ENCODE measurements at regions not wholly inside any gene's neighbourhood (a gene's known extent, or its start where the extent isn't known, plus 50 kb on each side); places are given as distances from the start of the nearest gene placed in this dataset.

GRCh38 chr4:187724456-187724855, 271.1 kb upstream of the ZFP42 start:
- TF ChIP-seq, protein P1, sequence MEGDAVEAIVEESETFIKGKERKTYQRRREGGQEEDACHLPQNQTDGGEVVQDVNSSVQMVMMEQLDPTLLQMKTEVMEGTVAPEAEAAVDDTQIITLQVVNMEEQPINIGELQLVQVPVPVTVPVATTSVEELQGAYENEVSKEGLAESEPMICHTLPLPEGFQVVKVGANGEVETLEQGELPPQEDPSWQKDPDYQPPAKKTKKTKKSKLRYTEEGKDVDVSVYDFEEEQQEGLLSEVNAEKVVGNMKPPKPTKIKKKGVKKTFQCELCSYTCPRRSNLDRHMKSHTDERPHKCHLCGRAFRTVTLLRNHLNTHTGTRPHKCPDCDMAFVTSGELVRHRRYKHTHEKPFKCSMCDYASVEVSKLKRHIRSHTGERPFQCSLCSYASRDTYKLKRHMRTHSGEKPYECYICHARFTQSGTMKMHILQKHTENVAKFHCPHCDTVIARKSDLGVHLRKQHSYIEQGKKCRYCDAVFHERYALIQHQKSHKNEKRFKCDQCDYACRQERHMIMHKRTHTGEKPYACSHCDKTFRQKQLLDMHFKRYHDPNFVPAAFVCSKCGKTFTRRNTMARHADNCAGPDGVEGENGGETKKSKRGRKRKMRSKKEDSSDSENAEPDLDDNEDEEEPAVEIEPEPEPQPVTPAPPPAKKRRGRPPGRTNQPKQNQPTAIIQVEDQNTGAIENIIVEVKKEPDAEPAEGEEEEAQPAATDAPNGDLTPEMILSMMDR (IDR thresholded peaks at IDR 0.05): no peak
- TF ChIP-seq POLR2AphosphoS5 (IDR thresholded peaks at IDR 0.05) (no peak), POLR2A (IDR thresholded peaks at IDR 0.05) (no peak), EP300 (IDR thresholded peaks at IDR 0.05; ENCODE audit: low read depth) (no peak)

Measured in transverse colon (tissue), 4 donors.